ENCODE measurements at regions not wholly inside any gene's neighbourhood (a gene's known extent, or its start where the extent isn't known, plus 50 kb on each side); places are given as distances from the start of the nearest gene placed in this dataset.
"Not testable (repeated sequence)": the region's sequence is repeated elsewhere in the genome, so short reads cannot be mapped to it uniquely, and the experiment has no call there.

GRCh38 chr17:12195418-12195817 lies 174.7 kb downstream of the MAP2K4 start:
- no peak for TF ChIP-seq CTCF (IDR thresholded peaks at IDR 0.05)
- no peak for DNase-seq
- POLR2A ChIA-PET: no interaction called here
- intact Hi-C loops (cut with micrococcal nuclease): no loop called here
- peaks cover 3% of the 10 kb centered on the region for H3K9me3 Mint-ChIP-seq
- H3K27me3 Mint-ChIP-seq: peaks cover 6% of the 10 kb centered on the region
- no peaks in the 10 kb centered on the region for H3K4me1 Mint-ChIP-seq
- ATAC-seq (ENCODE audit: low read depth): no peak
- H3K27ac Mint-ChIP-seq: no peak overlapping the region
- H3K4me3 Mint-ChIP-seq: no peak overlapping the region
- H3K36me3 Mint-ChIP-seq (ENCODE audit: low read depth): no peaks in the 10 kb centered on the region
- CTCF ChIA-PET: no interaction called here

GRCh38 chr17:12201294-12201880 lies 180.7 kb downstream of the MAP2K4 start:
- DNase-seq (no peak), ATAC-seq (ENCODE audit: low read depth) (no peak)
- H3K4me1 Mint-ChIP-seq: no peaks in the 10 kb centered on the region
- peaks cover 6% of the 10 kb centered on the region for H3K9me3 Mint-ChIP-seq
- ChIA-PET POLR2A (no interaction called here), CTCF (no interaction called here)
- no peaks in the 10 kb centered on the region for H3K36me3 Mint-ChIP-seq (ENCODE audit: low read depth)
- TF ChIP-seq CTCF (IDR thresholded peaks at IDR 0.05): no peak
- H3K27ac Mint-ChIP-seq: no peak overlapping the region
- H3K4me3 Mint-ChIP-seq: no peak overlapping the region
- intact Hi-C loops (cut with micrococcal nuclease): no loop called here
- H3K27me3 Mint-ChIP-seq: peaks cover 2% of the 10 kb centered on the region

GRCh38 chr17:12209632-12210191 lies 189.0 kb downstream of the MAP2K4 start:
- Mint-ChIP-seq H3K36me3 (ENCODE audit: low read depth) (no peaks in the 10 kb centered on the region), H3K4me3 (no peak overlapping the region), H3K27ac (no peak overlapping the region), H3K27me3 (peaks cover 2% of the 10 kb centered on the region), H3K4me1 (no peaks in the 10 kb centered on the region), H3K9me3 (no peaks in the 10 kb centered on the region)
- TF ChIP-seq CTCF (IDR thresholded peaks at IDR 0.05): no peak
- no peak for DNase-seq
- ATAC-seq (ENCODE audit: low read depth): no peak
- ChIA-PET CTCF (no interaction called here), POLR2A (no interaction called here)
- intact Hi-C loops (cut with micrococcal nuclease): no loop called here

GRCh38 chr17:12220714-12221439 lies 200.2 kb downstream of the MAP2K4 start:
- intact Hi-C loops (cut with micrococcal nuclease); H3K27ac Mint-ChIP-seq; CTCF ChIA-PET; DNase-seq; H3K36me3 Mint-ChIP-seq (ENCODE audit: low read depth); H3K4me3 Mint-ChIP-seq; H3K4me1 Mint-ChIP-seq; ATAC-seq (ENCODE audit: low read depth); H3K27me3 Mint-ChIP-seq; POLR2A ChIA-PET; H3K9me3 Mint-ChIP-seq: not testable (repeated sequence)

- peaks cover 2% of the 10 kb centered on the region for H3K27me3 Mint-ChIP-seq
- POLR2A ChIA-PET: no interaction called here
- peaks cover 2% of the 10 kb centered on the region for H3K9me3 Mint-ChIP-seq
Observed at GRCh38 chr17:12222392-12222791, 201.7 kb downstream of the MAP2K4 start.

More at GRCh38 chr17:12222392-12222791, 201.7 kb downstream of the MAP2K4 start:
- intact Hi-C loops (cut with micrococcal nuclease): no loop called here
- no peak overlapping the region for H3K27ac Mint-ChIP-seq
- ATAC-seq (ENCODE audit: low read depth) (no peak), DNase-seq (no peak)
- no peaks in the 10 kb centered on the region for H3K4me1 Mint-ChIP-seq
- TF ChIP-seq CTCF (IDR thresholded peaks at IDR 0.05): no peak
- no peak overlapping the region for H3K4me3 Mint-ChIP-seq
- H3K36me3 Mint-ChIP-seq (ENCODE audit: low read depth): no peaks in the 10 kb centered on the region
- CTCF ChIA-PET: no interaction called here
